ENCODE measurements at regions not wholly inside any gene's neighbourhood (a gene's known extent, or its start where the extent isn't known, plus 50 kb on each side); places are given as distances from the start of the nearest gene placed in this dataset.

GRCh38 chr5:93057311-93057710 is 523.7 kb downstream of the NR2F1-AS1 start:
- no CpG with 5 or more reads among the region's 2 CpGs for WGBS (ENCODE audit: extremely low coverage, insufficient coverage, insufficient read length)
- H2BK12ac ChIP-seq (ENCODE audit: low read length) = no peak overlapping the region
- H3K4me3 ChIP-seq (ENCODE audit: low read depth, low read length) = no peak overlapping the region
- no peak overlapping the region for H4K12ac ChIP-seq (ENCODE audit: low read depth, low read length)
- H4K8ac ChIP-seq (ENCODE audit: low read depth, low read length) = no peak overlapping the region
- no peak overlapping the region for H3K27ac ChIP-seq (ENCODE audit: low read depth, low read length)
- H3K9ac ChIP-seq (ENCODE audit: low read length) = no peak overlapping the region
- H3K36me3 ChIP-seq (ENCODE audit: control insufficient read depth in 1 of 2, insufficient read depth in 2 of 2, low read length in 2 of 2) = no peaks in the 10 kb centered on the region
- no peaks in the 10 kb centered on the region for H3K4me1 ChIP-seq (ENCODE audit: control insufficient read depth in 1 of 2, insufficient read depth in 2 of 2, low read length in 2 of 2)
- no peak overlapping the region for H2BK5ac ChIP-seq (ENCODE audit: low read depth, low read length, poor library complexity)
- no peaks in the 10 kb centered on the region for H3K27me3 ChIP-seq (ENCODE audit: insufficient read depth, low read length)
- no peak overlapping the region for H2AK5ac ChIP-seq (ENCODE audit: low read length)
- no peak overlapping the region for H3K14ac ChIP-seq (ENCODE audit: low read length)
- no peak overlapping the region for H3K4ac ChIP-seq (ENCODE audit: low read depth, low read length)
- H3K18ac ChIP-seq (ENCODE audit: low read length) = no peak overlapping the region
- no peak overlapping the region for H4K91ac ChIP-seq (ENCODE audit: low read depth, low read length)
- H2BK120ac ChIP-seq (ENCODE audit: insufficient read depth, low read length, poor library complexity) = no peak overlapping the region
- H2AFZ ChIP-seq (ENCODE audit: insufficient read depth, low read length, poor library complexity) = no peak overlapping the region
- no peak overlapping the region for H3K4me2 ChIP-seq (ENCODE audit: low read length)
- no peak overlapping the region for H3K23ac ChIP-seq (ENCODE audit: low read length)
- H3K9me3 ChIP-seq (ENCODE audit: insufficient read depth, low read depth, low read length) = no peaks in the 10 kb centered on the region
- no peaks in the 10 kb centered on the region for H3K79me2 ChIP-seq (ENCODE audit: control insufficient read depth, insufficient read depth, low read length, poor library complexity)
- no peak for DNase-seq
- H3K79me1 ChIP-seq (ENCODE audit: low read length) = no peaks in the 10 kb centered on the region

GRCh38 chr5:93055971-93056370 is 525.0 kb downstream of the NR2F1-AS1 start:
- H4K12ac ChIP-seq (ENCODE audit: low read depth, low read length) = no peak overlapping the region
- no peak overlapping the region for H2AK5ac ChIP-seq (ENCODE audit: low read length)
- H3K27ac ChIP-seq (ENCODE audit: low read depth, low read length) = no peak overlapping the region
- H2BK120ac ChIP-seq (ENCODE audit: insufficient read depth, low read length, poor library complexity) = no peak overlapping the region
- H3K4me2 ChIP-seq (ENCODE audit: low read length) = no peak overlapping the region
- H3K9ac ChIP-seq (ENCODE audit: low read length) = no peak overlapping the region
- H3K4ac ChIP-seq (ENCODE audit: low read depth, low read length) = no peak overlapping the region
- H4K8ac ChIP-seq (ENCODE audit: low read depth, low read length) = no peak overlapping the region
- H3K4me3 ChIP-seq (ENCODE audit: low read depth, low read length) = no peak overlapping the region
- no peaks in the 10 kb centered on the region for H3K79me2 ChIP-seq (ENCODE audit: control insufficient read depth, insufficient read depth, low read length, poor library complexity)
- H3K18ac ChIP-seq (ENCODE audit: low read length) = no peak overlapping the region
- no peak overlapping the region for H3K23ac ChIP-seq (ENCODE audit: low read length)
- H2BK5ac ChIP-seq (ENCODE audit: low read depth, low read length, poor library complexity) = no peak overlapping the region
- no peak overlapping the region for H2AFZ ChIP-seq (ENCODE audit: insufficient read depth, low read length, poor library complexity)
- H3K79me1 ChIP-seq (ENCODE audit: low read length) = no peaks in the 10 kb centered on the region
- no peaks in the 10 kb centered on the region for H3K4me1 ChIP-seq (ENCODE audit: control insufficient read depth in 1 of 2, insufficient read depth in 2 of 2, low read length in 2 of 2)
- WGBS (ENCODE audit: extremely low coverage, insufficient coverage, insufficient read length) = no CpG with 5 or more reads among the region's 3 CpGs
- no peak overlapping the region for H3K14ac ChIP-seq (ENCODE audit: low read length)
- no peak overlapping the region for H2BK12ac ChIP-seq (ENCODE audit: low read length)
- no peak for DNase-seq
- H3K9me3 ChIP-seq (ENCODE audit: insufficient read depth, low read depth, low read length) = no peaks in the 10 kb centered on the region
- no peaks in the 10 kb centered on the region for H3K36me3 ChIP-seq (ENCODE audit: control insufficient read depth in 1 of 2, insufficient read depth in 2 of 2, low read length in 2 of 2)
- H4K91ac ChIP-seq (ENCODE audit: low read depth, low read length) = no peak overlapping the region
- no peaks in the 10 kb centered on the region for H3K27me3 ChIP-seq (ENCODE audit: insufficient read depth, low read length)

GRCh38 chr5:93055561-93055960 is 525.5 kb downstream of the NR2F1-AS1 start:
- no CpG with 5 or more reads among the region's 1 CpG for WGBS (ENCODE audit: extremely low coverage, insufficient coverage, insufficient read length)
- Histone ChIP-seq H3K27ac (ENCODE audit: low read depth, low read length) (no peak overlapping the region), H3K14ac (ENCODE audit: low read length) (no peak overlapping the region), H3K79me2 (ENCODE audit: control insufficient read depth, insufficient read depth, low read length, poor library complexity) (no peaks in the 10 kb centered on the region), H3K27me3 (ENCODE audit: insufficient read depth, low read length) (no peaks in the 10 kb centered on the region), H3K23ac (ENCODE audit: low read length) (no peak overlapping the region), H3K79me1 (ENCODE audit: low read length) (no peaks in the 10 kb centered on the region), H3K9me3 (ENCODE audit: insufficient read depth, low read depth, low read length) (no peaks in the 10 kb centered on the region), H3K4ac (ENCODE audit: low read depth, low read length) (no peak overlapping the region), H2BK5ac (ENCODE audit: low read depth, low read length, poor library complexity) (no peak overlapping the region), H4K91ac (ENCODE audit: low read depth, low read length) (no peak overlapping the region), H3K9ac (ENCODE audit: low read length) (no peak overlapping the region), H3K18ac (ENCODE audit: low read length) (no peak overlapping the region), H2BK120ac (ENCODE audit: insufficient read depth, low read length, poor library complexity) (no peak overlapping the region), H4K8ac (ENCODE audit: low read depth, low read length) (no peak overlapping the region), H3K4me3 (ENCODE audit: low read depth, low read length) (no peak overlapping the region), H2BK12ac (ENCODE audit: low read length) (no peak overlapping the region), H3K4me1 (ENCODE audit: control insufficient read depth in 1 of 2, insufficient read depth in 2 of 2, low read length in 2 of 2) (no peaks in the 10 kb centered on the region), H2AK5ac (ENCODE audit: low read length) (no peak overlapping the region), H3K4me2 (ENCODE audit: low read length) (no peak overlapping the region), H2AFZ (ENCODE audit: insufficient read depth, low read length, poor library complexity) (no peak overlapping the region), H4K12ac (ENCODE audit: low read depth, low read length) (no peak overlapping the region), H3K36me3 (ENCODE audit: control insufficient read depth in 1 of 2, insufficient read depth in 2 of 2, low read length in 2 of 2) (no peaks in the 10 kb centered on the region)
- DNase-seq = no peak

DNA sequence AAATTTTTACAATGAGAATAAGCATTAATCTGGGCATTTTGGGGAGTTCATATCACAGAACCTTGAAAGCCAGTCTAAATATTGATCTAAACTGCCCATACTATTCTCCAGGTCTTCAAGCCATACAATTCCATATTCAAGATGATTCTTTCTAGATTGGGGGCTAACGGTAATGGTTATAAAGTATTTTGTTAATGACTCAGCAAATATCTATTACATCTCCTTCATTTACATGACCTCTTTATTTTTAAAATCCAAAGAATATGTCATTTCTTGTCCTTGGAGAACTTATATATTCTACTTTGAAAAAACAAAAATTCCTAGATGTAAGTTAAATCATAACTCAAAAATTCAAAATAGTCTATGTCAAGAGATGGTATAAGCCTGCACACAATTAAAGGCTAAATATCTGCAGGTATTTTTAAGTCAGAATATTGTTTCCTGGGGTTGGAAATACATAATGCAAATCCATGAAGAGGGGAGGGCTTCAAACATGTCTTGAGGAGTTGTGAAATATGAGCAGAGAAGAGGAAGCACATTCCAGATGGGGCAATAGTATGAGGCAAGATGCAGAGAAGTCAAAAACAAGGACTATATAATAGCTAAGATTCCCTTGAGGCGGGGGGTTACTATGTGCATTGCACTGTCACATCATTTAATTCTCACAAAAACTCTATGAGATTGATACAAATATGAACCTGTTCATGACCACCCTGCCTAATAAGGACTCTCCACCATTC is 526.4 kb downstream of the NR2F1-AS1 start:
- Histone ChIP-seq H3K18ac (ENCODE audit: low read length) (no peak overlapping the region), H3K4me3 (ENCODE audit: low read depth, low read length) (no peak overlapping the region), H3K9ac (ENCODE audit: low read length) (no peak overlapping the region), H2BK120ac (ENCODE audit: insufficient read depth, low read length, poor library complexity) (no peak overlapping the region), H3K4me1 (ENCODE audit: control insufficient read depth in 1 of 2, insufficient read depth in 2 of 2, low read length in 2 of 2) (no peaks in the 10 kb centered on the region), H4K12ac (ENCODE audit: low read depth, low read length) (no peak overlapping the region), H2BK12ac (ENCODE audit: low read length) (no peak overlapping the region), H4K8ac (ENCODE audit: low read depth, low read length) (no peak overlapping the region), H3K27me3 (ENCODE audit: insufficient read depth, low read length) (no peaks in the 10 kb centered on the region), H3K23ac (ENCODE audit: low read length) (no peak overlapping the region), H2BK5ac (ENCODE audit: low read depth, low read length, poor library complexity) (no peak overlapping the region), H3K79me2 (ENCODE audit: control insufficient read depth, insufficient read depth, low read length, poor library complexity) (no peaks in the 10 kb centered on the region), H3K4ac (ENCODE audit: low read depth, low read length) (no peak overlapping the region), H3K36me3 (ENCODE audit: control insufficient read depth in 1 of 2, insufficient read depth in 2 of 2, low read length in 2 of 2) (no peaks in the 10 kb centered on the region), H3K27ac (ENCODE audit: low read depth, low read length) (no peak overlapping the region), H3K9me3 (ENCODE audit: insufficient read depth, low read depth, low read length) (no peaks in the 10 kb centered on the region), H3K79me1 (ENCODE audit: low read length) (no peaks in the 10 kb centered on the region), H2AK5ac (ENCODE audit: low read length) (no peak overlapping the region), H3K14ac (ENCODE audit: low read length) (no peak overlapping the region), H4K91ac (ENCODE audit: low read depth, low read length) (no peak overlapping the region), H2AFZ (ENCODE audit: insufficient read depth, low read length, poor library complexity) (no peak overlapping the region), H3K4me2 (ENCODE audit: low read length) (no peak overlapping the region)
- WGBS (ENCODE audit: extremely low coverage, insufficient coverage, insufficient read length) = no CpG with 5 or more reads among the region's 2 CpGs
- DNase-seq = peak in 1 of 2 donors; percentile 1
